Neural cell (in vitro differentiated cells): ENCODE measurements at regions not wholly inside any gene's neighbourhood (a gene's known extent, or its start where the extent isn't known, plus 50 kb on each side); places are given as distances from the start of the nearest gene placed in this dataset.

Experiments used
- H2AFZ ChIP-seq: fragments of 200-600, 300-800 bp; sonication (generic), shearing (Covaris generic); 2 replicates; pipeline ENCODE4 v1.6.0; 2014; ENCODE audit warnings: low read depth, mild to moderate bottlenecking, antibody characterized with exemption, low read length, moderate library complexity
- H3F3A ChIP-seq: fragments of 200-600 bp; shearing (Covaris generic); 2 replicates; pipeline ENCODE4 v1.6.1; 2016; ENCODE audit warnings: mild to moderate bottlenecking, moderate library complexity, mixed read lengths, antibody characterized with exemption, low read length; ENCODE audit not compliant: insufficient read depth, poor library complexity, severe bottlenecking
- H3K27ac ChIP-seq: fragments of 200-600, 300-800 bp; sonication (generic), shearing (Covaris generic); 2 replicates; pipeline ENCODE4 v1.5.1; 2014; ENCODE audit warnings: mild to moderate bottlenecking, low read length, moderate library complexity
- H3K27me3 ChIP-seq: fragments of 300-800, 200-600 bp; sonication (generic), shearing (Covaris generic); 2 replicates; pipeline ENCODE4 v1.6.0; 2014; ENCODE audit warnings: mild to moderate bottlenecking, low read depth, low read length, moderate library complexity; ENCODE audit not compliant: insufficient read depth
- H3K36me3 ChIP-seq: fragments of 300-800, 200-600 bp; sonication (generic), shearing (Covaris generic); 2 replicates; pipeline ENCODE4 v1.5.1; 2014; ENCODE audit warnings: mild to moderate bottlenecking, antibody characterized with exemption, low read length, moderate library complexity; ENCODE audit not compliant: insufficient read depth
- H3K4me2 ChIP-seq: fragments of 300-800, 200-600 bp; sonication (generic), shearing (Covaris generic); 2 replicates; pipeline ENCODE4 v1.6.0; 2014; ENCODE audit warnings: mild to moderate bottlenecking, low read length
- H3K4me3 ChIP-seq: fragments of 300-800, 200-600 bp; sonication (generic), shearing (Covaris generic); 2 replicates; pipeline ENCODE4 v1.5.1; 2014; ENCODE audit warnings: mild to moderate bottlenecking, low read length, moderate library complexity
- H3K79me2 ChIP-seq: fragments of 200-600 bp; shearing (Covaris generic); replicated peaks from 2 replicates; pipeline ENCODE4 v1.6.0; 2014; ENCODE audit warnings: mild to moderate bottlenecking, low read length, moderate library complexity; ENCODE audit not compliant: insufficient read depth
- H3K9ac ChIP-seq: fragments of 300-800, 200-600 bp; sonication (generic), shearing (Covaris generic); 2 replicates; pipeline ENCODE4 v1.6.1; 2016; ENCODE audit warnings: mild to moderate bottlenecking, low read length, mixed read lengths
- H3K9me2 ChIP-seq: fragments of 200-600 bp; shearing (Covaris generic); 2 replicates; pipeline ENCODE4 v1.6.1; 2016; ENCODE audit warnings: mild to moderate bottlenecking, low read length, mixed read lengths; ENCODE audit not compliant: insufficient read depth
- H3K9me3 ChIP-seq: fragments of 200-600, 300-800 bp; sonication (generic), shearing (Covaris generic); 2 replicates; pipeline ENCODE4 v1.6.1; 2016; ENCODE audit warnings: mild to moderate bottlenecking, mixed run types, low read length, moderate library complexity, mixed read lengths
- H4K20me1 ChIP-seq: fragments of 200-600 bp; shearing (Covaris generic); 2 replicates; pipeline ENCODE4 v1.6.1; 2016; ENCODE audit warnings: mild to moderate bottlenecking, mixed run types; ENCODE audit not compliant: insufficient read depth
- EP300 ChIP-seq: fragments of 450-650 bp; conservative IDR thresholded peaks from 2 replicates; pipeline ENCODE4 v1.6.1; 2014; ENCODE audit warnings: antibody characterized with exemption, mild to moderate bottlenecking, moderate library complexity; ENCODE audit not compliant: poor library complexity, severe bottlenecking
- MXI1 ChIP-seq: fragments of 450-650 bp; conservative IDR thresholded peaks from 2 replicates; pipeline ENCODE4 v1.6.1; 2014; ENCODE audit warnings: antibody characterized with exemption, mild to moderate bottlenecking; ENCODE audit not compliant: poor library complexity, severe bottlenecking
- TAF1 ChIP-seq: IDR thresholded peaks from 2 replicates; pipeline ENCODE4 v1.6.1; 2012; ENCODE audit warnings: low read depth
- TF ChIP-seq, protein P1 (sequence below): IDR thresholded peaks from 2 replicates; pipeline ENCODE4 v1.6.1; 2012; ENCODE audit warnings: borderline replicate concordance

DNA sequence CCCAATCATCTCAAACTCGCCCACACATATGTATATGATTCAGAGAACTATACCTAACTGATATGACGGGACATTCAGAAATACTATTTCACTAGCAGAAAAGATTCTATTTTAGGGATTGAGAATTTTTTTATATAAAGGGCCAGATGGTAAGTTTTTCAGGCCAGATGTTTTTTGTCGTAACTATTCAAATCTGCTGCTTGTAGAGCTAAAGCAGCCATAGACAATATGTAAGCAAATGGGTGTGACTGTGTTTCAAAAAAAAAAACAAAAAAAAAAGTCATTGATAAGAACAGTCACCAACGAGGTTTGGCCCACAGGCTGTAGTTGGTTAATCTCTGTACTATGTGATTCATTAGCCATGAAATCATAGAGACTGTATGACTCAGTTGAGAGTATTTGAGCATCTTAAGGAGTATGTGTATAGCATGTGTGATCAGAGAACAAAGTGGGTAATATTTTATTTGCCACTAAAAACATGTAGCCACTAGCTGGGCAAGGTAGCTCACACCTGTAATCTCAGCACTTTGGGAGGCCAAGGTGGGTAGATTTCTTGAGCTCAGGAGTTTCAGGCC lies 2724.7 kb downstream of the PCDH9 start (continued):
- TF ChIP-seq, protein P1, sequence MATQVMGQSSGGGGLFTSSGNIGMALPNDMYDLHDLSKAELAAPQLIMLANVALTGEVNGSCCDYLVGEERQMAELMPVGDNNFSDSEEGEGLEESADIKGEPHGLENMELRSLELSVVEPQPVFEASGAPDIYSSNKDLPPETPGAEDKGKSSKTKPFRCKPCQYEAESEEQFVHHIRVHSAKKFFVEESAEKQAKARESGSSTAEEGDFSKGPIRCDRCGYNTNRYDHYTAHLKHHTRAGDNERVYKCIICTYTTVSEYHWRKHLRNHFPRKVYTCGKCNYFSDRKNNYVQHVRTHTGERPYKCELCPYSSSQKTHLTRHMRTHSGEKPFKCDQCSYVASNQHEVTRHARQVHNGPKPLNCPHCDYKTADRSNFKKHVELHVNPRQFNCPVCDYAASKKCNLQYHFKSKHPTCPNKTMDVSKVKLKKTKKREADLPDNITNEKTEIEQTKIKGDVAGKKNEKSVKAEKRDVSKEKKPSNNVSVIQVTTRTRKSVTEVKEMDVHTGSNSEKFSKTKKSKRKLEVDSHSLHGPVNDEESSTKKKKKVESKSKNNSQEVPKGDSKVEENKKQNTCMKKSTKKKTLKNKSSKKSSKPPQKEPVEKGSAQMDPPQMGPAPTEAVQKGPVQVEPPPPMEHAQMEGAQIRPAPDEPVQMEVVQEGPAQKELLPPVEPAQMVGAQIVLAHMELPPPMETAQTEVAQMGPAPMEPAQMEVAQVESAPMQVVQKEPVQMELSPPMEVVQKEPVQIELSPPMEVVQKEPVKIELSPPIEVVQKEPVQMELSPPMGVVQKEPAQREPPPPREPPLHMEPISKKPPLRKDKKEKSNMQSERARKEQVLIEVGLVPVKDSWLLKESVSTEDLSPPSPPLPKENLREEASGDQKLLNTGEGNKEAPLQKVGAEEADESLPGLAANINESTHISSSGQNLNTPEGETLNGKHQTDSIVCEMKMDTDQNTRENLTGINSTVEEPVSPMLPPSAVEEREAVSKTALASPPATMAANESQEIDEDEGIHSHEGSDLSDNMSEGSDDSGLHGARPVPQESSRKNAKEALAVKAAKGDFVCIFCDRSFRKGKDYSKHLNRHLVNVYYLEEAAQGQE, result no peak

DNA sequence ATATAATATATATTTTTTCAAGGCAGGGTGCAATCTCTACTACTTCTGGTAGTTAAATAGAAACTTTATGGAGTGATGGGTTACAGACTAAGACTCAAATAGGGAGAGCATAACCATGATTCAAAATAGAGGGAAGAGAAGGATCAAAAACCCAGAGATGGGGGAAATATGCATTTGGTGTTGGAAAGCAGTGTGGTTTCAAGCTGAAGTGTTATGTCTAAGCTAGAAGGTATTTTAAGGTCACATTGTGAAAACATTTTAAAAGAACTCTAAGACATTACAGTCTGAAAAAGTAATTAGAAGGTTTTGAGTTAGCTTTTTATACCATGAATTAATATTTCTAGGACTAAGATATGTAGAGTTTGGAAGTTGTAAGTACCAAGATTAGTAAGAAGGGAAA lies 2741.4 kb downstream of the PCDH9 start:
- Histone ChIP-seq H2AFZ (no peak overlapping the region), H3K4me3 (no peak overlapping the region), H3K36me3 (no peaks in the 10 kb centered on the region), H3K9me2 (no peaks in the 10 kb centered on the region), H3K27ac (no peak overlapping the region), H4K20me1 (no peaks in the 10 kb centered on the region), H3K4me2 (no peak overlapping the region), H3F3A (no peaks in the 10 kb centered on the region), H3K27me3 (no peaks in the 10 kb centered on the region), H3K9ac (no peak overlapping the region), H3K9me3 (no peaks in the 10 kb centered on the region), H3K79me2 (no peaks in the 10 kb centered on the region)
- TF ChIP-seq TAF1, result no peak

DNA sequence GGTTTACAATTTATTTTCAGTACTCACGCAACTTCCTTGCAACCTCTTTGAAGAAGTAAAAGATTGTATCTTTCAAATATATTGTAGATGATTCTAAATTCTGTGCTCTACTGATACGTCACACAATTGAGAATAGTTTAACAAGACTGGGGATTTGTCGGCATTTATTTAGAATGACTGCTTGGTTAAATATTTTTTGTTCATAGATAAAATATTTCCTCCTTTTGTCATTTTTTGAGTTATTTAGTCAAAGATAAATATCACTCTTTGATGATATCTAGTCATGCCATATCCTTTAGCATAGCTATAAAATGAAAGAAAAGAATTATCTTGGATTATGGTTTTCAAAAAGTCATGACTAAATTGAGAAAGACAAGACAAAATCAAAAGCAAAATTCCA lies 2747.8 kb downstream of the PCDH9 start:
- no peak for TF ChIP-seq EP300
- H3K36me3 ChIP-seq, result no peaks in the 10 kb centered on the region
- no peaks in the 10 kb centered on the region for H3K9me3 ChIP-seq

DNA sequence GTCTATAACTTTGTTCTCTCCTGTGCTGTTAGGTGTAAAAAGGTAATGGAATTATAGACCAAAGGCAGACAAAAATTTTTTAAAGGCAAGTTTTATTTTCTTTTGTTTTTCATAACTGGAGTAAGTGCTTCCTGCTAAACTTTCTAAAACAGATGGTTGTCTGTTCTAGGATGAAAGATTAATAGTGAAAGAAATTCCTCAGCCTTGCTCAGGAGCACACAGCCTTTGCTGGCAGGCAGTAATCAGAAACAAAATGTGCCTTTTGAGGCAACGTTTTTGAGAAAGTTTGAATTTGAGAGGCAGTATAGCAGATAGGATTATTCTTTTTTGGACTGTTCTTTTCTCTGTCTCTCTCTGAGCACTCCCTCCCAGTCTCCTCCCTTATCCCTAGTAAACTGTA lies 2749.5 kb downstream of the PCDH9 start:
- TF ChIP-seq MXI1 (no peak), TAF1 (no peak)
- TF ChIP-seq, protein P1, result no peak
- H3K36me3 ChIP-seq, result no peaks in the 10 kb centered on the region
- no peak overlapping the region for H3K9ac ChIP-seq
- peak overlapping the region; percentile 10 for H3K27ac ChIP-seq
- no peak overlapping the region for H3K4me3 ChIP-seq
- H3K9me2 ChIP-seq, result no peaks in the 10 kb centered on the region
- H3K79me2 ChIP-seq, result no peaks in the 10 kb centered on the region
- no peaks in the 10 kb centered on the region for H3K9me3 ChIP-seq
- no peak overlapping the region for H2AFZ ChIP-seq
- no peaks in the 10 kb centered on the region for H3F3A ChIP-seq
- no peaks in the 10 kb centered on the region for H3K27me3 ChIP-seq
- no peaks in the 10 kb centered on the region for H4K20me1 ChIP-seq
- H3K4me2 ChIP-seq, result no peak overlapping the region

More for the DNA sequence above, 2747.8 kb downstream of the PCDH9 start:
- Histone ChIP-seq H3K4me3 (no peak overlapping the region), H3K79me2 (no peaks in the 10 kb centered on the region), H3K4me2 (no peak overlapping the region), H3K9me2 (no peaks in the 10 kb centered on the region), H3F3A (no peaks in the 10 kb centered on the region), H3K27ac (no peak overlapping the region), H2AFZ (no peak overlapping the region), H4K20me1 (no peaks in the 10 kb centered on the region), H3K27me3 (no peaks in the 10 kb centered on the region), H3K9ac (no peak overlapping the region)
